GM18517 (cell line): ENCODE measurements at regions not wholly inside any gene's neighbourhood (a gene's known extent, or its start where the extent isn't known, plus 50 kb on each side); places are given as distances from the start of the nearest gene placed in this dataset.

Experiments used
- ATAC-seq: cut with Tn5 transposase; IDR thresholded peaks from one replicate; pipeline ENCODE4 v1.9.1; 2021; ENCODE audit warnings: mild to moderate bottlenecking, moderate library complexity; ENCODE audit not compliant: unreplicated experiment

DNA sequence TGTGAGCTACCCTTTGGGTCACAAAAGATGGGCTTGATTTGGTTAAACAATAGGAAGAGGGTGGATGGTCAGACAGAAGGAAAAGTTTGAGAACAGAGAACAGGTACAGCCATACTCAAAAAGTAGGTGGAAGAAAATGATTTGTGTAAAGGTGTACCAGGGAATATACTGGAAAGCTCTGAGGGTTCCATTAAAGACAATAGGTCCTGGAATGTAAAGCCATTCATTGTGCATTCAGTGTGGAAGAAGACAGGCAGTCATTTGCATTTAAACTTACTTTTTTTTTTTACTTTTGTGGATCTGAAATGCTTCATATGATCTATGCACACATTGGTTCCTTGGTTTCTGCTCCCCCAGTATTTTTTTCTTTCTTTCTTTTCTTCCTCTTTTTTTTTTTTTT lies 581.4 kb upstream of the PIK3C3 start:
- no peak for ATAC-seq

DNA sequence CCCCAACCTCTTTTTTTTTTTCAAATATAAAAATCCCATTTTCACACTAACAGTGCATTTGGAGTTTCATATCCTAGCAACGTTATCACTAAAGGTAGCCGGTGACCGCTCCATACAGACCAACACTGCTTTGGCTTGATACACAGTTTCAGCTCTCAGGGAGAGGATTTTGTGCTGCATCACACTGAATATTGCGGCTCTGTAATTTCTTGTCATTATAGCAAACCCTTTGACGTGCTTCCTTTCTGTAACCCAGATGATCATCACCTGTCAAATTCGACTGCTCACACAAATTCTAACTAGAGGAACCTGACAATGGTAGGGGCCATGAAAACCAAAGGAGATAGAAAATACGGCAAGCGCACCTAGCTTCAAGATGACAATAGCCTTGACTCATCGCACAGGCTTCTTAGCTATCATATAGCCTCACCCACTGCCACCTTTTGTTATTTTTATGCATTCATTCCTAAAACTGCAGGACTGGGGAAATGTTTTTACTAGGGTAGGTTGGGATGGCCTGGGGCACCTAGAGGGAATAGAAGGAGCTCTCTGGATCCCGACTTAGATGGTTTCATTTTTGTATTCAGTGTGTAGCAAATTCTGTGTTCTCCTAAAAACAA lies 582.9 kb upstream of the PIK3C3 start:
- no peak for ATAC-seq

GRCh38 chr18:41371156-41372045 lies 583.6 kb upstream of the PIK3C3 start:
- ATAC-seq: no peak

- no peak for ATAC-seq
These were observed 584.3 kb upstream of the PIK3C3 start for GRCh38 chr18:41370740-41371139.

- no peak for ATAC-seq
These were observed 597.3 kb upstream of the PIK3C3 start for GRCh38 chr18:41357708-41358107.

- ATAC-seq: no peak
These were observed 601.1 kb upstream of the PIK3C3 start for GRCh38 chr18:41353777-41354528.

DNA sequence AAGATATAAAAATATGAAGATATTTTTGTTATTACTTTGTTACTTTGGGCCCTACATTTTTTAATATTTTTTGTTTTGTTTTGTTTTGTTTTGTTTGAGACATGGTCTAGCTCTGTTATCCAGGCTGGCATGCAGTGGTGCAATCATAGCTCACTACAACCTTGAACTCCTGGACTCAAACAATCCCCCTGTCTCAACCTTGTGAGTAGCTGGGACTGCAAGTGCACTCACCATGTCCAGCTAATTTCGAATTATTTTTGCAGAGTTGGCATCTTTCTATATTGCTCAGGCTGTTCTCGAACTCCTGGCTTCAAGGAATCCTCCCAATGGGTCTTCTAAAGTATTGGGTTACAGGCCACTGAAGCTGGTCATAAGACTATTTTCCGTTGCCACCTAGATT lies 603.6 kb upstream of the PIK3C3 start:
- no peak for ATAC-seq

GRCh38 chr18:41347057-41347456 lies 608.0 kb upstream of the PIK3C3 start:
- no peak for ATAC-seq

- no peak for ATAC-seq
These were observed 611.2 kb upstream of the PIK3C3 start for GRCh38 chr18:41343808-41344207.

- ATAC-seq: no peak
These were observed 616.7 kb upstream of the PIK3C3 start for GRCh38 chr18:41338341-41338740.

GRCh38 chr18:41331661-41332060 lies 623.4 kb upstream of the PIK3C3 start:
- ATAC-seq: no peak

GRCh38 chr18:41326311-41326710 lies 628.7 kb upstream of the PIK3C3 start:
- no peak for ATAC-seq

DNA sequence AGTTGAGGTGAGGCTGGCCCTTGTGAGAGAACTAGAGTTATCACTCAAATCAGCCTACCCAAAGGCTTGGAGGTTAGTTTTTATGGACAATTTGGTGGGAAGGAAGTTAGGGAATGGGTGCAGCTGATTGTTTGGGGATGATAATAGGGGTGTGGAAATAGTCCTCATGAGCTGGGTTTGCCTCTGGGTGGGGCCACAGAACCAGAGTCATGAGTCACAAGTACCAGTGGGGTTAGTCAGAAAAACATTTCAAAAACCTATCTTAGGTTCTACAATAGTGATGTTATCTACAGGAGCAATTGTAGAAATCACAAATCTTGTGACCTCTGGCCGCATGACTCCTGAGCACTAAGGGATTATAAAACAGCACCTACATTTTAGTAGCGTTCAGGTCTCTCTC lies 630.1 kb upstream of the PIK3C3 start:
- no peak for ATAC-seq

DNA sequence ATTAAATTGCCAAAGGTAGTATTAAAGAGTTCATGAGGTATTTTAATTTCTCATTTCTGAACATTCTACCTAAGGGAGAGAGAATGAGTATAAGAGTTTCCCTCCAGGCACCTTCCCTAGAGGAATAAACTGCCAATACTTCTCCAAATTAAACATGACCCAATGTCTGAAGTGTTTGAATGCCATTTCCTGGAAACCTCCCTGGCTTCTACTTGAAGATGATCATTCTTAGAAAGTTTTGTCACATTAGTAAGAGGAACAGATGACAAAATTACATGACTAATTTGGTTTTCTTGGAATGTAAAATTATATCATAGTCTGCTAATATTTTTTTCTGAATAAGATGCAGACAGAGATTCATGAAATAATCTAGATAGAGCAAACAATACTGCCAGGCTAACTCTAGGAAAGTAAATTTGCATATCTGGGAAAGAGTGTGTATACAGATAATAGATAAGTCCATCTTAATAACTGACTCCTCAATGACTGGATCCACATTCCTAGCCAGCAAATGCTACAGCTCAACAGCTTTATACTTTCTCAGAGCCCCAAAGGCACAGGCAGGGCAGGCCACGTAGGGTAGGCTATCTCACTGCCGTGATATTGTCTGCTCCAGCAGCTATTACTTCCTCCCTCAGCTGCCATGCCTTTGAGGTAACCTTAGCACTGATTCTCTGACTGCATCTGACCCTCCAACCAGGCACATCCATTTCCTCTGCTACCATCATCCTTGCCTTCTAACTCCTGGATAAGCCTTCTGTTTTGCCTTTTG lies 630.8 kb upstream of the PIK3C3 start:
- no peak for ATAC-seq

GRCh38 chr18:41323044-41323443 lies 632.0 kb upstream of the PIK3C3 start:
- no peak for ATAC-seq

GRCh38 chr18:41320100-41320499 lies 634.9 kb upstream of the PIK3C3 start:
- ATAC-seq: no peak

DNA sequence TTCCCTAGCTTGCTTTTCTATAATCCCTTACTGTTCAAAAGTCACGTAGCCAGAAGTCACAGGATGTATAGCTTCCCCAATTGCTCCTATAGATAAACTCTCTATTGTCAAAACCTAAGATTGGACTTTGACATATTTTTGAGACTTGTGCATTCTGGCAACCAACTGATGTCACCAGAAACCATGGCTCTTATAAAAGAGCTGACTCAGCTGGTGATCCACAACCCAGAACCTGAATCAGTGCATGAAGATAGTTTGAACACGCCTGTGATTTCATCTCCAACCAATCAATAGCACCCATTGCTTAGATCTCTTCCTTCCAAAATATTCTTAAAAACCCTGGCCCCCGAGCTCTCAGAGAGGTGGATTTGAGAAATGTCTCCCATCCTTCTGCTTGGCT lies 639.9 kb upstream of the PIK3C3 start:
- no peak for ATAC-seq

DNA sequence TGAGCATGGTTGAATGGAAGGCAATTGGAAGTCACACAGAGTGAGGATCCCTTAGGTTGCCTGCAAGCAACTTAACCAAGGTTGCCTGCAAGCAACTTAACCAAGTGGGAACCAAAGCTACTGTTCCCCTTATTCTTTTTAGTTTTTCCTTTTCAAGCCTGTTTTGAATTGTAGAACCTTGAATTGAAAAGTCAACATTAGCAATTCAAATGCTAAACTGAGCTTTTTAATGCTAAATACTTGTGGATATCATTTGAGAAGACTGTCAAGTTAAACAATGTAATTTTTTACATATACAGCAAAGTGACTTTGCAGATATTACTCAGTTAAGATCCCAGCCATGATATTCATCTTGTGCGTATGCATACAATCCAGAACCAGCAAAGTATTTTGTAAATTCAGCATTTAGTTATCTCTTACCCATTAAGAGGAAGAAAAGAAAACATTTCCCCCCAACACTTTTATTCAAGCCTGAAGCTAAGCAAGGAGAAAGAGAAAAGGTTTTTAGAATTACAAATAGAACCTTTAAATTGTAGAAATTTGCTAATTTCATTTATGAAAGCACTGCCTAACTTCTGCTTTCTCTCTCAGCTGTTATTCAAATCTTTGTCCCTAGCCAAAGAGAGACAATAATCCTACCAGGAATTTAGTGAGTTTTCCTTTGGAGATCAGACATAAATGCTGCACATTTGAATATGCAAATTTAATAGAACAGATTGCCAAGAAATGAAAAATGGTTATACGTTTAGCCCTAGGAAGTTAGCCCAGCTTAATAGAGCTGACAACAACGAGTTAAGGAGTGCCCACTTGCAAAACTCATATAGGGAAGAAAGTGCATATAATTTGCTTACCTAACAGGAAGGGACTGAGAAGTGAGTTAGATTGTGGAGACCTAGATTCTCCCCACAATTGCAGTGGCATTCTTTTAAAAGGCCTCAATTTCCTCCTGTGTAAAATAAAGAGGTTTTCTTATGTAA lies 643.2 kb upstream of the PIK3C3 start:
- no peak for ATAC-seq

GRCh38 chr18:41297740-41298139 lies 657.3 kb upstream of the PIK3C3 start:
- no peak for ATAC-seq

DNA sequence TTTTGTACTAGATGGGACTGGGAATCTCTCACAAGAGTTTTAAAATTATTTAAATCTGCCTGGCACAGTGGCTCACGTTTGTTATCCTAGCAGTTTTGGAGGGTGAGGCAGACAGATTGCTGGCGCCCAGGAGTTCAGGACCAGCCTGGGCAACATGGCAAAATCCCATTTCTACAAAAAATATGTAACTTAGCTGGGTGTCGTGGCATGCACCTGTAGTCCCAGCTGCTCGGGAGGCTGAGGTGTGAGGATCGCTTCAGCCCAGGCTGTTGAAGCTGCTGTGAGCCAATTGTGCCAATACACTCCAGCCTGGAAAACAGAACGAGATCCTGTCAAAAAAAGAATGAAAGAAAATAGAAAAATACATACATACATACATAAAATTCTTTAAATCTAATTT lies 685.7 kb upstream of the PIK3C3 start:
- no peak for ATAC-seq
